ENCODE measurements at regions not wholly inside any gene's neighbourhood (a gene's known extent, or its start where the extent isn't known, plus 50 kb on each side); places are given as distances from the start of the nearest gene placed in this dataset.

- ChIA-PET POLR2A (ENCODE audit: low non-redundant PET) (no interaction called here), CTCF (no interaction called here)
- no peak for DNase-seq (ENCODE audit: low spot score)
- H3K27ac ChIP-seq, result no peak overlapping the region
- no peak for TF ChIP-seq CTCF (conservative IDR thresholded peaks at IDR 0.05; ENCODE audit: low read depth)
Measured at GRCh38 chr2:12982149-12982584, 265.4 kb downstream of the TRIB2 start.

- POLR2A ChIA-PET (ENCODE audit: low non-redundant PET), result no interaction called here
Measured at GRCh38 chr2:12987246-12987645, 270.5 kb downstream of the TRIB2 start.

GRCh38 chr2:12988279-12988678, 271.5 kb downstream of the TRIB2 start:
- ChIA-PET POLR2A (ENCODE audit: low non-redundant PET) (no interaction called here), CTCF (interaction anchor here (0.8 kb wide), 1 partner anchor 47 kb away, joined by 4 read pairs; no protein-coding TSS in a partner anchor)
- no peak for TF ChIP-seq CTCF (conservative IDR thresholded peaks at IDR 0.05; ENCODE audit: low read depth)
- no peak for DNase-seq (ENCODE audit: low spot score)
- no peak overlapping the region for H3K27ac ChIP-seq

More at GRCh38 chr2:12987246-12987645, 270.5 kb downstream of the TRIB2 start:
- CTCF ChIA-PET, result interaction anchor here (1.0 kb wide), 1 partner anchor 20 kb away, joined by 3 read pairs; no protein-coding TSS in a partner anchor
- H3K27ac ChIP-seq, result no peak overlapping the region
- DNase-seq (ENCODE audit: low spot score), result no peak
- TF ChIP-seq CTCF (conservative IDR thresholded peaks at IDR 0.05; ENCODE audit: low read depth), result no peak

- no peak for DNase-seq (ENCODE audit: low spot score)
- H3K27ac ChIP-seq, result no peak overlapping the region
- TF ChIP-seq CTCF (conservative IDR thresholded peaks at IDR 0.05; ENCODE audit: low read depth), result peak; percentile 18; the same call in 1 of the 2 replicates
- ChIA-PET POLR2A (ENCODE audit: low non-redundant PET) (no interaction called here), CTCF (no interaction called here)
Measured at GRCh38 chr2:12990523-12990922, 273.8 kb downstream of the TRIB2 start.

- ChIA-PET CTCF (no interaction called here), POLR2A (ENCODE audit: low non-redundant PET) (no interaction called here)
Measured at GRCh38 chr2:12998685-12999084, 281.9 kb downstream of the TRIB2 start.

GRCh38 chr2:13000664-13001363, 284.1 kb downstream of the TRIB2 start:
- H3K27ac ChIP-seq, result no peak overlapping the region
- CTCF ChIA-PET, result interaction anchor here (0.6 to 1.0 kb wide), 5 partner anchors 13 to 284 kb away, joined by 3 to 6 read pairs (median 4); partner anchors contain the start of gene TRIB2
- POLR2A ChIA-PET (ENCODE audit: low non-redundant PET), result no interaction called here
- no peak for DNase-seq (ENCODE audit: low spot score)
- TF ChIP-seq CTCF (conservative IDR thresholded peaks at IDR 0.05; ENCODE audit: low read depth), result no peak

More at GRCh38 chr2:12998685-12999084, 281.9 kb downstream of the TRIB2 start:
- no peak for TF ChIP-seq CTCF (conservative IDR thresholded peaks at IDR 0.05; ENCODE audit: low read depth)
- DNase-seq (ENCODE audit: low spot score), result no peak
- H3K27ac ChIP-seq, result no peak overlapping the region

Data from RWPE1 (cell line).